GM12878 (cell line): ENCODE measurements at regions not wholly inside any gene's neighbourhood (a gene's known extent, or its start where the extent isn't known, plus 50 kb on each side); places are given as distances from the start of the nearest gene placed in this dataset.

ENCODE experiments used
- ATAC-seq: fragments of 200-7000 bp; cut with Tn5 transposase; 3 replicates; pipeline ENCODE4 v1.9.1; 2020; ENCODE audit warnings: mild to moderate bottlenecking, moderate library complexity
- BruUV-seq: library from RNA; stranded (reverse); fragments of 400-500 nt; replicated peaks from 2 replicates; lab custom pipeline; 2021; lab: Mats Ljungman, UMichigan
- CTCF ChIA-PET: fragments of 300-600 bp; sonication (Branson Sonifier 250); formaldehyde crosslinking; extraction: SDS; loops from one replicate; lab custom pipeline; 2021; ENCODE audit warnings: inconsistent platforms; lab: Yijun Ruan, JAX
- POLR2A ChIA-PET: fragments of 350-600 bp; formaldehyde crosslinking; extraction: SDS; loops from one replicate; lab custom pipeline; 2021; ENCODE audit warnings: inconsistent platforms; lab: Charles Lee
- RAD21 ChIA-PET: fragments of 300-600 bp; sonication (Branson Sonifier 250); formaldehyde crosslinking; loops from one replicate; lab custom pipeline; 2023; ENCODE audit warnings: antibody characterized with exemption; ENCODE audit not compliant: unreplicated experiment; lab: Charles Lee
- SMC1A ChIA-PET: fragments of 300-600 bp; sonication (Branson Sonifier 250); formaldehyde crosslinking; loops from one replicate; lab custom pipeline; 2023; ENCODE audit not compliant: unreplicated experiment, uncharacterized antibody; lab: Charles Lee
- DNase-seq: peaks from one replicate; pipeline ENCODE4 v3.0.0-alpha.2; 2011; ENCODE audit warnings: low read depth, low spot score
- FAIRE-seq: peaks from 3 replicates; lab custom pipeline; 2011; peaks lifted over from hg19 to GRCh38; lab: Jason Lieb, UNC
- H2AFZ ChIP-seq: 2 replicates; pipeline ENCODE4 v1.6.0; 2011; ENCODE audit warnings: low read depth, low read length, control low read depth; ENCODE audit not compliant: control insufficient read depth
- H3K27ac ChIP-seq: 2 replicates; pipeline ENCODE4 v1.5.1; 2011; ENCODE audit warnings: control low read depth; ENCODE audit not compliant: control insufficient read depth, insufficient read depth
- H3K27me3 ChIP-seq, 2 experiments: replicated peaks in 1 of 2; 2 replicates each; pipeline versions ENCODE4 v1.6.0 to v1.6.1; 2011; ENCODE audit warnings: low read length in 1 of 2; ENCODE audit not compliant: control insufficient read depth in 2 of 2, insufficient read depth in 2 of 2
- H3K36me3 ChIP-seq, 2 experiments: 2 replicates each; pipeline ENCODE4 v1.5.1; 2011; ENCODE audit warnings: low read length in 1 of 2; ENCODE audit not compliant: control insufficient read depth in 2 of 2, insufficient read depth in 2 of 2
- H3K4me1 ChIP-seq: 2 replicates; pipeline ENCODE4 v1.6.1; 2011; ENCODE audit warnings: mild to moderate bottlenecking, low read length, moderate library complexity, mixed read lengths; ENCODE audit not compliant: control insufficient read depth, insufficient read depth
- H3K4me2 ChIP-seq: 2 replicates; pipeline ENCODE4 v1.6.0; 2011; ENCODE audit warnings: control low read depth; ENCODE audit not compliant: control insufficient read depth, insufficient read depth
- H3K4me3 ChIP-seq: fragments of 200-600 bp; sonication (generic); 2 replicates; pipeline ENCODE4 v1.5.1; 2016
- H3K79me2 ChIP-seq: 2 replicates; pipeline ENCODE4 v1.6.0; 2011; ENCODE audit warnings: low read length; ENCODE audit not compliant: control insufficient read depth, insufficient read depth
- H3K9ac ChIP-seq: 2 replicates; pipeline ENCODE4 v1.8.0; 2011; ENCODE audit warnings: low read length, control low read depth, mixed read lengths; ENCODE audit not compliant: control insufficient read depth, insufficient read depth
- H3K9me3 ChIP-seq: replicated peaks from 3 replicates; pipeline ENCODE4 v1.5.1; 2011; ENCODE audit warnings: mild to moderate bottlenecking, low read length; ENCODE audit not compliant: control insufficient read depth, insufficient read depth
- H4K20me1 ChIP-seq: 2 replicates; pipeline ENCODE4 v1.6.0; 2011; ENCODE audit not compliant: control insufficient read depth, insufficient read depth
- MLLT1 ChIP-seq: fragments of 450-650 bp; IDR thresholded peaks from 2 replicates; pipeline ENCODE4 v1.6.1; 2016; ENCODE audit warnings: mild to moderate bottlenecking
- NRF1 ChIP-seq: conservative IDR thresholded peaks from 2 replicates; pipeline ENCODE4 v1.6.1; 2011; ENCODE audit warnings: mild to moderate bottlenecking, low read depth, low read length, improper control_type of control experiment
- RAD21 ChIP-seq: IDR thresholded peaks from 2 replicates; pipeline ENCODE4 v1.6.1; 2011; ENCODE audit warnings: mild to moderate bottlenecking, low read depth, low read length, moderate library complexity; ENCODE audit not compliant: insufficient read depth
- RFX5 ChIP-seq: IDR thresholded peaks from 2 replicates; pipeline ENCODE4 v1.6.1; 2011; ENCODE audit warnings: low read depth, low read length, improper control_type of control experiment
- SREBF1 ChIP-seq: IDR thresholded peaks from 2 replicates; pipeline ENCODE4 v1.6.1; 2012; ENCODE audit warnings: mild to moderate bottlenecking, low read length
- WRNIP1 ChIP-seq: IDR thresholded peaks from 2 replicates; pipeline ENCODE4 v1.6.1; 2011; ENCODE audit warnings: low read depth, low read length, improper control_type of control experiment, borderline replicate concordance
- WGBS: methylation state at CpG from one replicate; pipeline ENCODE4 v1.1.6; 2016; ENCODE audit warnings: low lambda C conversion rate; ENCODE audit not compliant: insufficient replicate concordance, insufficient coverage; ENCODE audit errors: missing lambda C conversion rate; 5-methylcytosine and 5-hydroxymethylcytosine counted together
- in situ Hi-C: fragments of 300-500 bp; cut with MboI; formaldehyde crosslinking; loops from 9 replicates; pipeline ENCODE4 v1.14.3; 2018; ENCODE audit warnings: mixed read lengths
- intact Hi-C: fragments of 100-400 bp; cut with micrococcal nuclease; formaldehyde crosslinking; loops from one replicate; pipeline ENCODE4 v1.14.2; 2022; ENCODE audit not compliant: unreplicated experiment

- TF ChIP-seq SREBF1 (no peak), NRF1 (no peak), WRNIP1 (no peak), MLLT1 (no peak)
- TF ChIP-seq, all 136 proteins: peak for 0
Observed at GRCh38 chr9:79255651-79256260, 316.0 kb upstream of the TLE4 start (continued).

GRCh38 chr9:79256691-79257213, 315.0 kb upstream of the TLE4 start:
- Histone ChIP-seq H2AFZ (no peak overlapping the region), H3K9me3 (no peaks in the 10 kb centered on the region), H3K27me3 (no peaks in the 10 kb centered on the region; a peak in 1 of 4 replicates), H4K20me1 (no peaks in the 10 kb centered on the region), H3K79me2 (no peaks in the 10 kb centered on the region), H3K4me1 (no peaks in the 10 kb centered on the region), H3K4me3 (no peak overlapping the region), H3K27ac (no peak overlapping the region), H3K36me3 (no peaks in the 10 kb centered on the region), H3K4me2 (no peak overlapping the region), H3K9ac (no peak overlapping the region)
- intact Hi-C loops, result no loop called here
- no TSS peak for BruUV-seq
- RAD21 ChIA-PET, result no interaction called here
- in situ Hi-C loops, result no loop called here
- WGBS, result 39% methylated on average over 15 of the region's 15 CpGs
- TF ChIP-seq RFX5 (no peak), RAD21 (no peak)
- CTCF ChIA-PET, result no interaction called here
- no peak for FAIRE-seq
- POLR2A ChIA-PET, result no interaction called here
- no peak for DNase-seq
- ATAC-seq, result no peak
- SMC1A ChIA-PET, result no interaction called here
